PC-3 (cell line): ENCODE measurements at regions not wholly inside any gene's neighbourhood (a gene's known extent, or its start where the extent isn't known, plus 50 kb on each side); places are given as distances from the start of the nearest gene placed in this dataset.
"Not testable (repeated sequence)": the region's sequence is repeated elsewhere in the genome, so short reads cannot be mapped to it uniquely, and the experiment has no call there.

Experiments
- ATAC-seq: fragments of 200-7000 bp; cut with Tn5 transposase; 2 replicates; pipeline ENCODE4 v1.9.1; 2020; ENCODE audit warnings: mild to moderate bottlenecking, moderate library complexity
- BruUV-seq: library from RNA; stranded (reverse); fragments of 400-500 nt; replicated peaks from 2 replicates; lab custom pipeline; 2021; lab: Mats Ljungman, UMichigan
- CTCF ChIA-PET: fragments of 300-600 bp; sonication (Branson Sonifier 250); formaldehyde crosslinking; loops from one replicate; lab custom pipeline; 2022; ENCODE audit warnings: antibody characterized with exemption; lab: Charles Lee
- POLR2A ChIA-PET: fragments of 300-600 bp; sonication (Branson Sonifier 250); formaldehyde crosslinking; loops from one replicate; lab custom pipeline; 2022; ENCODE audit warnings: antibody characterized with exemption; ENCODE audit not compliant: unreplicated experiment; lab: Charles Lee
- DNase-seq: peaks from one replicate; pipeline ENCODE4 v3.0.0-alpha.2; 2015
- H2AFZ ChIP-seq: fragments of 300-600 bp; sonication (generic); 2 replicates; pipeline ENCODE4 v1.6.0; 2016; ENCODE audit warnings: antibody characterized with exemption, low read length
- H3F3A ChIP-seq: fragments of 300-600 bp; sonication (generic); one replicate; pipeline ENCODE4 v1.6.0; 2017; ENCODE audit warnings: antibody characterized with exemption, low read length, control low read depth, mild to moderate bottlenecking; ENCODE audit not compliant: unreplicated experiment
- H3K27ac ChIP-seq: fragments of 300-600 bp; sonication (generic); 2 replicates; pipeline ENCODE4 v1.5.1; 2016; ENCODE audit warnings: mild to moderate bottlenecking, low read length
- H3K27me3 ChIP-seq: fragments of 300-600 bp; sonication (generic); 2 replicates; pipeline ENCODE4 v1.6.1; 2016; ENCODE audit warnings: low read length, mixed read lengths
- H3K36me3 ChIP-seq: fragments of 300-600 bp; sonication (generic); 2 replicates; pipeline ENCODE4 v1.6.1; 2016; ENCODE audit warnings: low read depth, mixed run types, low read length, mixed read lengths
- H3K4me1 ChIP-seq: fragments of 300-600 bp; sonication (generic); 2 replicates; pipeline ENCODE4 v1.5.1; 2016; ENCODE audit warnings: low read length; ENCODE audit not compliant: insufficient read depth
- H3K4me2 ChIP-seq: fragments of 300-600 bp; sonication (generic); 2 replicates; pipeline ENCODE4 v1.6.0; 2016; ENCODE audit warnings: low read length
- H3K4me3 ChIP-seq: fragments of 300-600 bp; sonication (generic); 2 replicates; pipeline ENCODE4 v1.5.1; 2016; ENCODE audit warnings: mild to moderate bottlenecking, low read length, mixed read lengths
- H3K79me2 ChIP-seq: fragments of 300-600 bp; sonication (generic); 2 replicates; pipeline ENCODE4 v1.6.1; 2017; ENCODE audit warnings: low read length, mixed read lengths
- H3K9ac ChIP-seq: fragments of 300-600 bp; sonication (generic); 2 replicates; pipeline ENCODE4 v1.6.0; 2016; ENCODE audit warnings: mild to moderate bottlenecking, low read length
- H3K9me2 ChIP-seq: fragments of 300-600 bp; sonication (generic); replicated peaks from 2 replicates; pipeline ENCODE4 v1.6.1; 2016; ENCODE audit warnings: mixed run types, low read length, mixed read lengths
- H3K9me3 ChIP-seq: fragments of 300-600 bp; sonication (generic); 2 replicates; pipeline ENCODE4 v1.6.1; 2016; ENCODE audit warnings: low read length, mixed read lengths
- H4K20me1 ChIP-seq: fragments of 300-600 bp; sonication (generic); 2 replicates; pipeline ENCODE4 v1.6.1; 2016; ENCODE audit warnings: low read length, mixed read lengths
- EZH2 ChIP-seq: fragments of 300-600 bp; sonication (generic); IDR thresholded peaks from one replicate; pipeline ENCODE4 v1.6.1; 2017; ENCODE audit warnings: antibody characterized with exemption, mild to moderate bottlenecking, low read length; ENCODE audit not compliant: unreplicated experiment
- EZH2phosphoT487 ChIP-seq: fragments of 300-600 bp; sonication (generic); IDR thresholded peaks from 2 replicates; pipeline ENCODE4 v1.6.1; 2018; ENCODE audit warnings: mild to moderate bottlenecking, antibody characterized with exemption, low read length, borderline replicate concordance
- intact Hi-C: fragments of 100-400 bp; cut with micrococcal nuclease; formaldehyde crosslinking; loops from 2 replicates; pipeline ENCODE4 v1.9.0; 2023
- TF ChIP-seq, protein P1 (sequence below): fragments of 300-600 bp; sonication (generic); conservative IDR thresholded peaks from 2 replicates; pipeline ENCODE4 v1.5.1; 2017; ENCODE audit warnings: antibody characterized with exemption, low read depth, mild to moderate bottlenecking, low read length

- DNase-seq: no peak
- Histone ChIP-seq H2AFZ (no peak overlapping the region), H3K4me2 (no peak overlapping the region), H3K9me3 (no peaks in the 10 kb centered on the region), H4K20me1 (no peaks in the 10 kb centered on the region), H3K36me3 (no peaks in the 10 kb centered on the region), H3K9me2 (no peaks in the 10 kb centered on the region), H3K4me1 (no peaks in the 10 kb centered on the region), H3K27ac (no peak overlapping the region), H3K79me2 (no peaks in the 10 kb centered on the region), H3F3A (no peaks in the 10 kb centered on the region), H3K27me3 (no peaks in the 10 kb centered on the region; the same call in 1 of the 2 replicates), H3K9ac (no peak overlapping the region), H3K4me3 (no peak overlapping the region)
- TF ChIP-seq EZH2 (no peak), EZH2phosphoT487 (no peak)
- TF ChIP-seq, protein P1, sequence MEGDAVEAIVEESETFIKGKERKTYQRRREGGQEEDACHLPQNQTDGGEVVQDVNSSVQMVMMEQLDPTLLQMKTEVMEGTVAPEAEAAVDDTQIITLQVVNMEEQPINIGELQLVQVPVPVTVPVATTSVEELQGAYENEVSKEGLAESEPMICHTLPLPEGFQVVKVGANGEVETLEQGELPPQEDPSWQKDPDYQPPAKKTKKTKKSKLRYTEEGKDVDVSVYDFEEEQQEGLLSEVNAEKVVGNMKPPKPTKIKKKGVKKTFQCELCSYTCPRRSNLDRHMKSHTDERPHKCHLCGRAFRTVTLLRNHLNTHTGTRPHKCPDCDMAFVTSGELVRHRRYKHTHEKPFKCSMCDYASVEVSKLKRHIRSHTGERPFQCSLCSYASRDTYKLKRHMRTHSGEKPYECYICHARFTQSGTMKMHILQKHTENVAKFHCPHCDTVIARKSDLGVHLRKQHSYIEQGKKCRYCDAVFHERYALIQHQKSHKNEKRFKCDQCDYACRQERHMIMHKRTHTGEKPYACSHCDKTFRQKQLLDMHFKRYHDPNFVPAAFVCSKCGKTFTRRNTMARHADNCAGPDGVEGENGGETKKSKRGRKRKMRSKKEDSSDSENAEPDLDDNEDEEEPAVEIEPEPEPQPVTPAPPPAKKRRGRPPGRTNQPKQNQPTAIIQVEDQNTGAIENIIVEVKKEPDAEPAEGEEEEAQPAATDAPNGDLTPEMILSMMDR: no peak
- POLR2A ChIA-PET: no interaction called here
- no TSS peak for BruUV-seq
- CTCF ChIA-PET: no interaction called here
- no peak for ATAC-seq
- intact Hi-C loops: no loop called here
Measured at GRCh38 chr3:103532986-103533385, 1098.2 kb downstream of the ZPLD1 start.

DNA sequence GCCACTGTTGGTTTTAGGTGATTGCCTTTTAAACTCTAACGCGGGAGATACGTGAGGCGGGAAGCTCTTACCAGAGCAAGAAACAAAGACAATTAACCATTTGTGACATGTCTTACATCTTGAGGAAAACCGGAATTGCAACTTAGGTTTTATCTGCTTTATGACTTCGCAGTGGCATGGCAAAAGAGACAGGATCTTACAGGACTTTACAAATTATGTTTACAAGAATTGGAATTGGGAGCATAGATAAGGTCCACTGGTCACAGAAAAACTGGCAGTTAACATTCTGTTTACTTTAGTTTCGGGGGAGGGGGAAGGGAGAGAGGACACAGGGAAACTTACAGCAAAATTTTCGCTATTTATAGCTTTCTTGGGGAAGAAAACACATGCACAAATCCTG is 1119.6 kb downstream of the ZPLD1 start:
- Histone ChIP-seq H3K9me3 (no peaks in the 10 kb centered on the region), H3K4me1 (no peaks in the 10 kb centered on the region), H3K79me2 (no peaks in the 10 kb centered on the region), H3K9me2 (no peaks in the 10 kb centered on the region), H3K4me2 (no peak overlapping the region), H3K27me3 (no peaks in the 10 kb centered on the region), H4K20me1 (no peaks in the 10 kb centered on the region), H3K4me3 (no peak overlapping the region), H3F3A (no peaks in the 10 kb centered on the region), H3K27ac (no peak overlapping the region), H3K9ac (no peak overlapping the region), H2AFZ (no peak overlapping the region), H3K36me3 (no peaks in the 10 kb centered on the region)
- POLR2A ChIA-PET: no interaction called here
- ATAC-seq (no peak), DNase-seq (no peak)
- CTCF ChIA-PET: no interaction called here
- no TSS peak for BruUV-seq
- no peak for TF ChIP-seq EZH2phosphoT487
- TF ChIP-seq, protein P1: no peak
- intact Hi-C loops: no loop called here

DNA sequence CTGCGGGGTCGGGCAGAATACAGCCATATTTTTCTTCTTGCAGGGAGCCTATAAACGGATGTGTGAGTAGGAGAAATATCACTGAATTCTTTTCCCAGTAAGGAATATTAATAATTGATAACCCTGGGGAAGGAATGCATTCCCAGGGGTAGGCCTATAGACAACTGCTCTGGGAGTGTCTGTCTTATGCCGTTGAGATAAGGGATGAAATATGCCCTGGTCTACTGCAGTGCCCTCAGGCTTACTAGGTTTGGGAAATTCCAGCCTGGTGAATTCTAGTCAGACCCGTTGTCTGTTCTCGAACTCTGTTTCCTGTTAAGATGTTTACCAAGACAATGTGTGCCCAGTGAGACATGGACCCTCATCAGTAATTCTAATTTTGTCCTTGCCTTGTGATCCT is 1129.3 kb downstream of the ZPLD1 start:
- DNase-seq, H2AFZ ChIP-seq, H3K27ac ChIP-seq, ATAC-seq, CTCF ChIA-PET, H3K9me3 ChIP-seq, POLR2A ChIA-PET, BruUV-seq, H4K20me1 ChIP-seq, intact Hi-C loops, H3K4me2 ChIP-seq, H3K4me3 ChIP-seq, H3K9me2 ChIP-seq, H3K4me1 ChIP-seq, H3K9ac ChIP-seq, H3F3A ChIP-seq, H3K79me2 ChIP-seq, H3K36me3 ChIP-seq, H3K27me3 ChIP-seq: not testable (repeated sequence)
